Activated naive CD8-positive, alpha-beta T cell treated with anti-CD3 and anti-CD28 coated beads, Interleukin-2, amount 10 ng/mL, durations not matched to agents 7 days and 5 days (primary cell): ENCODE measurements at regions not wholly inside any gene's neighbourhood (a gene's known extent, or its start where the extent isn't known, plus 50 kb on each side); places are given as distances from the start of the nearest gene placed in this dataset.

Source experiments
- ATAC-seq: fragments of 150-1000 bp; cut with Tn5 transposase; one replicate; pipeline ENCODE4 v1.10.0; 2021; ENCODE audit warnings: low read depth, moderate library complexity
- POLR2A ChIA-PET: fragments of 350-600 bp; sonication (Branson Sonifier 250); formaldehyde crosslinking; loops from one replicate; lab custom pipeline; 2021; ENCODE audit warnings: antibody characterized with exemption; lab: Charles Lee
- DNase-seq: peaks from one replicate; pipeline ENCODE4 v3.0.0; 2021
- H3K27ac Mint-ChIP-seq: one replicate; pipeline ENCODE4 v1.8.0; 2022; ENCODE audit warnings: mild to moderate bottlenecking, mixed read lengths
- H3K27me3 Mint-ChIP-seq: one replicate; pipeline ENCODE4 v1.8.0; 2022; ENCODE audit warnings: mild to moderate bottlenecking, moderate library complexity, mixed read lengths
- H3K36me3 Mint-ChIP-seq: one replicate; pipeline ENCODE4 v1.8.0; 2021; ENCODE audit warnings: mild to moderate bottlenecking, mixed read lengths
- H3K4me1 Mint-ChIP-seq: one replicate; pipeline ENCODE4 v1.8.0; 2021; ENCODE audit warnings: mixed read lengths
- H3K4me3 Mint-ChIP-seq: one replicate; pipeline ENCODE4 v1.8.0; 2022; ENCODE audit warnings: mild to moderate bottlenecking, moderate library complexity, mixed read lengths
- H3K9me3 Mint-ChIP-seq: one replicate; pipeline ENCODE4 v1.8.0; 2021; ENCODE audit warnings: mixed read lengths

DNA sequence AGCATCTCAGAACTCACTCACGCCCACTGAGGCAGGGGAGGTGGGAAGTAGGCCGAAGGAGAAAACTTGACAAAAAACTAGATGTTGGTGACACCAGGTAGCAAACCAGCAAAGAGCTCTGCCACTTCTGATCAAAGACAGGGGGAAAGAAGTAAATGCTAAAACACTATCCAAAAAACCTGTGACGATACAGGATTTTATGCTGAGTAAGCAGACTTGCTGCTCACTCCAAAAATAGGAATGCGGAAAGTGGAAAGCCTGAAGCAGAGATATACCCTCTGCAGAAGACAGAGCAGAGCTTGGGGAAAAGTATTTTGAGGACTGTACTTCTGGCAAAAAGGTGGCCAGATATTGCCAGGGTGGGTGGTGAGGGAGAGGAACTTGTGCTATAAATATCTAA, 73.3 kb upstream of the YPEL5 start:
- peaks cover 27% of the 10 kb centered on the region for H3K27me3 Mint-ChIP-seq
- H3K9me3 Mint-ChIP-seq = no peaks in the 10 kb centered on the region
- no peak overlapping the region for H3K27ac Mint-ChIP-seq
- H3K36me3 Mint-ChIP-seq = no peaks in the 10 kb centered on the region
- DNase-seq (no peak), ATAC-seq (no peak)
- H3K4me3 Mint-ChIP-seq = no peak overlapping the region
- no peaks in the 10 kb centered on the region for H3K4me1 Mint-ChIP-seq
- POLR2A ChIA-PET = no interaction called here

GRCh38 chr2:30074023-30074422, 72.8 kb upstream of the YPEL5 start:
- no peaks in the 10 kb centered on the region for H3K4me1 Mint-ChIP-seq
- H3K9me3 Mint-ChIP-seq = no peaks in the 10 kb centered on the region
- DNase-seq = no peak
- H3K36me3 Mint-ChIP-seq = no peaks in the 10 kb centered on the region
- POLR2A ChIA-PET = no interaction called here
- ATAC-seq = no peak
- H3K4me3 Mint-ChIP-seq = no peak overlapping the region
- peaks cover 27% of the 10 kb centered on the region for H3K27me3 Mint-ChIP-seq
- H3K27ac Mint-ChIP-seq = no peak overlapping the region

DNA sequence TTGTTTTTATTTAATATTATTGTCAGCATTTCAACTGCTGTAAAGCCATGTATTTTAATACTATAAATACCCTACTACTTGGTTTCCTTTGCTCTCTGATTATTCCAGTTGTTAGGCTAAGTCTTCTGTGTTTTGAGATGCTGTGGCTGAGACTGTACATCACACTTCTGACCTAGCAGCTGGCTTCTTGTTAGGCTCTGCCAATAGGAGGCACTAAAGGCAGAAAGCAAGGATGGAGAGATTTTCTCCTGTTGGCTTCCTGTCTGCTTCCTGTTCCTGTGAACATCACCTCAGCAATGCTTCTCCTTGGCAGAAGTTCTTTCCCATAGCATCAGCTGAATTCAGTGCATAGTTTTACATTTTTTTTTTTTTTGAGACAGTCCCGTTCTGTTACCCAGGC, 68.3 kb upstream of the YPEL5 start:
- no peak overlapping the region for H3K4me3 Mint-ChIP-seq
- ATAC-seq = no peak
- no peaks in the 10 kb centered on the region for H3K36me3 Mint-ChIP-seq
- H3K27ac Mint-ChIP-seq = no peak overlapping the region
- H3K4me1 Mint-ChIP-seq = no peaks in the 10 kb centered on the region
- DNase-seq = no peak
- POLR2A ChIA-PET = no interaction called here
- H3K27me3 Mint-ChIP-seq = peaks cover 11% of the 10 kb centered on the region
- no peaks in the 10 kb centered on the region for H3K9me3 Mint-ChIP-seq

DNA sequence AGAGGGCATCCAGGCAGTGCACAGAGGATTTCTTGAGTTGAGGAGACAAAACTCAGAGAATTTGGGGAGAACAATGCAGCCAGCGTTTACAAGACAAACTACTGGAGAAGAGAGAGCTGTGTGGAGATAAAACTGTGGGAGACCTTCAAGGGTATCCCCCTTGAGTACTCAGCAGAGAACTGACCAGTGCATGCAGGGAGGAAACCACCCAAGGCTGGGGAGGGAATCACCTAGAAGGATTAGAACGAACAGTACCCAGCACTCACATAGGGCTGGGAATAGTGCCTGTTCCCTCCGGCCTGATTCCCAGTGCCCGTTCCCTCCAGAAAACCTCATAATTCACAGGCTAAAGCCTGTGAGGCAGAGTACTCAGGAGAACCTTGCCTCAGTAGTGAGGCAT, 61.9 kb upstream of the YPEL5 start:
- peaks cover 17% of the 10 kb centered on the region for H3K27me3 Mint-ChIP-seq
- ATAC-seq (no peak), DNase-seq (no peak)
- no peak overlapping the region for H3K4me3 Mint-ChIP-seq
- no peak overlapping the region for H3K27ac Mint-ChIP-seq
- H3K9me3 Mint-ChIP-seq = no peaks in the 10 kb centered on the region
- H3K36me3 Mint-ChIP-seq = no peaks in the 10 kb centered on the region
- H3K4me1 Mint-ChIP-seq = no peaks in the 10 kb centered on the region
- POLR2A ChIA-PET = no interaction called here

GRCh38 chr2:30089171-30089570, 57.6 kb upstream of the YPEL5 start:
- Mint-ChIP-seq H3K27ac (no peak overlapping the region), H3K27me3 (peaks cover 32% of the 10 kb centered on the region), H3K4me1 (no peaks in the 10 kb centered on the region), H3K9me3 (no peaks in the 10 kb centered on the region), H3K36me3 (no peaks in the 10 kb centered on the region), H3K4me3 (no peak overlapping the region)
- DNase-seq (no peak), ATAC-seq (no peak)
- POLR2A ChIA-PET = no interaction called here

DNA sequence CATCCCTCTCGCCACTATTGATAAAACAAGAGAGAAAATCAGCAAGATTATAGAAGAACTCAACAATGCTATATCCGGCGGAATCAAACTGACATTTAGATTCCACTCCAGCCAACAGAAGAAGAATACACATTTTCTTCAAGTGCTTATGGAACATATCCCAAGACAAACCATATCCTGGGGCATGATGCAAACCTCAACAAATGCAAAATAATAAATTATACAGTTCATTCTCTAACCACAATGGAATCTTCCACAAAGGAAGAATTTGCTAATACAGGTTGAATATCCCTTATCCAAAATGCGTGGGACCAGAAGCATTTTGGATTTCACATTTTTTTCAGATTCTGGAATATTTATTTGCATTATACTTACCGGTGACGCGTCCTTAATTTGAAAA, 51.4 kb upstream of the YPEL5 start:
- no peaks in the 10 kb centered on the region for H3K4me1 Mint-ChIP-seq
- POLR2A ChIA-PET = no interaction called here
- no peaks in the 10 kb centered on the region for H3K9me3 Mint-ChIP-seq
- ATAC-seq (no peak), DNase-seq (no peak)
- H3K27ac Mint-ChIP-seq = no peak overlapping the region
- no peak overlapping the region for H3K4me3 Mint-ChIP-seq
- H3K36me3 Mint-ChIP-seq = no peaks in the 10 kb centered on the region
- peaks cover 24% of the 10 kb centered on the region for H3K27me3 Mint-ChIP-seq

DNA sequence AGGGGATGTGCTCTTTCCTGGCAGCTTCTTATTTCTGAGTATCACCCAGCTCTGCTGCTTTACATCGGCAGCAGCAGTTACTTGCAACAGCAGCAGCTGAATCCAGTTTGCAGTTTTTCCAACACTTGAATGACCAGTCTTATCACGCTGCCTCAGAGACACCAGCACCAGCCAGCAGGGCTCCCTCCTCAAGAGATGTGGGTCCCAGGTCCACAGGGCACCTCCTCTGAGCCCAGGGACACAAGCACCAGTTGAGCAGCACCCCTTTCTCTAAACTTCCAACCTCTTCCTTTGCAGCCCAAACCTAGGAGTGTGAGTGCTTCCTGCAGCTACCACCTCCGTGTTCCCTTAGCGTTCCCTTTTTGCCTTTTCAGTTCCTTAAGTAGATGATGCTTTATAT, 50.4 kb upstream of the YPEL5 start:
- no peak for ATAC-seq
- POLR2A ChIA-PET = no interaction called here
- no peaks in the 10 kb centered on the region for H3K4me1 Mint-ChIP-seq
- H3K27me3 Mint-ChIP-seq = peaks cover 22% of the 10 kb centered on the region
- DNase-seq = no peak
- H3K36me3 Mint-ChIP-seq = no peaks in the 10 kb centered on the region
- no peak overlapping the region for H3K4me3 Mint-ChIP-seq
- H3K9me3 Mint-ChIP-seq = no peaks in the 10 kb centered on the region
- no peak overlapping the region for H3K27ac Mint-ChIP-seq
